ENCODE measurements at regions not wholly inside any gene's neighbourhood (a gene's known extent, or its start where the extent isn't known, plus 50 kb on each side); places are given as distances from the start of the nearest gene placed in this dataset.
"Not testable (repeated sequence)": the region's sequence is repeated elsewhere in the genome, so short reads cannot be mapped to it uniquely, and the experiment has no call there.

- not testable (repeated sequence) for TF ChIP-seq CTCF (conservative IDR thresholded peaks at IDR 0.05; ENCODE audit: low read depth, low read length); EZH2phosphoT487 (IDR thresholded peaks at IDR 0.05; ENCODE audit: borderline replicate concordance, low read length); EZH2 (IDR thresholded peaks at IDR 0.05; ENCODE audit: low read length, unreplicated experiment)
Measured at GRCh38 chr2:90087792-90088191, 1396.3 kb downstream of the RPIA start.

Measured in PC-3 (cell line).